A549 (cell line): ENCODE measurements at regions not wholly inside any gene's neighbourhood (a gene's known extent, or its start where the extent isn't known, plus 50 kb on each side); places are given as distances from the start of the nearest gene placed in this dataset.

ENCODE experiments used
- ATAC-seq, 2 experiments: fragments of 200-7000 bp in 1 of 2; fragments of >200 bp in 1 of 2; cut with Nextera tagmentation in 1 of 2; cut with Tn5 transposase in 1 of 2; 3 replicates each; pipeline versions ENCODE4 v1.8.0 to v1.9.1; 2018 to 2020; ENCODE audit warnings: mild to moderate bottlenecking in 1 of 2, moderate library complexity in 1 of 2
- CTCF ChIA-PET: fragments of 300-600 bp; sonication (Branson Sonifier 250); formaldehyde crosslinking; extraction: SDS; loops from one replicate; lab custom pipeline; 2021; ENCODE audit warnings: antibody characterized with exemption, inconsistent platforms; lab: Yijun Ruan, JAX
- POLR2A ChIA-PET: fragments of 350-600 bp; formaldehyde crosslinking; extraction: SDS; loops from one replicate; lab custom pipeline; 2021; ENCODE audit warnings: antibody characterized with exemption, inconsistent platforms; lab: Yijun Ruan, JAX
- DNase-seq, 2 experiments: peaks; one replicate each; pipeline versions ENCODE4 v3.0.0 to v3.0.0-alpha.2; 2011 to 2016; ENCODE audit warnings: low read depth in 1 of 2, low spot score in 1 of 2
- FAIRE-seq: peaks from 2 replicates; lab custom pipeline; 2011; peaks lifted over from hg19 to GRCh38; lab: Jason Lieb, UNC
- H3K27ac ChIP-seq, 2 experiments: fragments of >200 bp; sonication (Bioruptor Twin); formaldehyde crosslinking; 3 replicates each; pipeline ENCODE4 v1.5.1; 2016 to 2017
- H3K4me1 ChIP-seq: fragments of >200 bp; sonication (Bioruptor Twin); formaldehyde crosslinking; 3 replicates; pipeline ENCODE4 v1.6.1; 2016
- H3K4me2 ChIP-seq: fragments of >200 bp; sonication (Bioruptor Twin); formaldehyde crosslinking; 3 replicates; pipeline ENCODE4 v1.6.1; 2016
- H3K4me3 ChIP-seq: fragments of >200 bp; sonication (Bioruptor Twin); formaldehyde crosslinking; 3 replicates; pipeline ENCODE4 v1.5.1; 2016
- H3K9me3 ChIP-seq: fragments of >200 bp; sonication (Bioruptor Twin); formaldehyde crosslinking; 3 replicates; pipeline ENCODE4 v1.6.1; 2016
- CHD2 ChIP-seq: fragments of 150-350 bp; IDR thresholded peaks from 2 replicates; pipeline ENCODE4 v1.6.1; 2014; ENCODE audit warnings: low read length; ENCODE audit not compliant: partially characterized antibody
- CTCF ChIP-seq: fragments of >200 bp; sonication (Bioruptor Twin); formaldehyde crosslinking; IDR thresholded peaks from 3 replicates; pipeline ENCODE4 v1.5.1; 2016
- ELK1 ChIP-seq: fragments of 150-350 bp; IDR thresholded peaks from 2 replicates; pipeline ENCODE4 v1.6.1; 2014; ENCODE audit warnings: low read depth, mild to moderate bottlenecking, low read length
- ESRRA ChIP-seq: fragments of 150-350 bp; IDR thresholded peaks from 2 replicates; pipeline ENCODE4 v1.6.1; 2014; ENCODE audit warnings: mild to moderate bottlenecking, low read length, borderline replicate concordance
- FOSB ChIP-seq: fragments of 250-450 bp; sonication (Bioruptor Pico); IDR thresholded peaks from 2 replicates; pipeline ENCODE4 v1.5.0; 2020; ENCODE audit warnings: mild to moderate bottlenecking, moderate library complexity
- FOSL2 ChIP-seq, 2 experiments: fragments of 450-650 bp in 1 of 2; fragments of >200 bp in 1 of 2; sonication (Bioruptor Twin) in 1 of 2; formaldehyde crosslinking; IDR thresholded peaks; 2 replicates each; pipeline versions ENCODE4 v1.5.0 to v1.6.1; 2016 to 2020; ENCODE audit warnings: mild to moderate bottlenecking in 1 of 2, moderate library complexity in 1 of 2
- HEYL ChIP-seq: fragments of 250-450 bp; sonication (Bioruptor Pico); IDR thresholded peaks from 2 replicates; pipeline ENCODE4 v1.8.0; 2021; ENCODE audit warnings: mild to moderate bottlenecking, moderate library complexity
- HMGXB4 ChIP-seq: fragments of 250-450 bp; sonication (Bioruptor Pico); IDR thresholded peaks from 2 replicates; pipeline ENCODE4 v1.5.0; 2021; ENCODE audit warnings: mild to moderate bottlenecking, moderate library complexity, borderline replicate concordance
- JUN ChIP-seq, 2 experiments: fragments of >200 bp; sonication (Bioruptor Twin); formaldehyde crosslinking; IDR thresholded peaks; 2 replicates in 1 of 2; 3 replicates in 1 of 2; pipeline ENCODE4 v1.6.1; 2016 to 2017
- JUNB ChIP-seq: fragments of >200 bp; sonication (Bioruptor Twin); formaldehyde crosslinking; IDR thresholded peaks from 2 replicates; pipeline ENCODE4 v1.6.1; 2016
- KDM1A ChIP-seq: fragments of 200-600 bp; sonication (generic); IDR thresholded peaks from 2 replicates; pipeline ENCODE4 v1.6.1; 2016; ENCODE audit warnings: low read depth, mild to moderate bottlenecking
- MAX ChIP-seq: IDR thresholded peaks from 2 replicates; pipeline ENCODE4 v1.6.1; 2012
- MAZ ChIP-seq: fragments of 150-350 bp; IDR thresholded peaks from 2 replicates; pipeline ENCODE4 v1.6.1; 2014; ENCODE audit warnings: antibody characterized with exemption, low read depth, low read length, borderline replicate concordance
- MYC ChIP-seq: IDR thresholded peaks from 2 replicates; pipeline ENCODE4 v1.6.1; 2012; ENCODE audit warnings: mild to moderate bottlenecking, inconsistent platforms, low read length, improper control_type of control experiment, borderline replicate concordance
- NFE2L2 ChIP-seq: fragments of 150-350 bp; conservative IDR thresholded peaks from 2 replicates; pipeline ENCODE4 v1.6.1; 2014; ENCODE audit warnings: low read length
- RCOR1 ChIP-seq: fragments of 150-350 bp; IDR thresholded peaks from 2 replicates; pipeline ENCODE4 v1.6.1; 2014; ENCODE audit warnings: antibody characterized with exemption, low read length, low read depth
- RNF2 ChIP-seq: fragments of 200-600 bp; sonication (generic); IDR thresholded peaks from 2 replicates; pipeline ENCODE4 v1.6.1; 2016; ENCODE audit warnings: low read depth, mild to moderate bottlenecking, antibody characterized with exemption, moderate library complexity, borderline replicate concordance
- ZC3H11A ChIP-seq: fragments of 450-650 bp; IDR thresholded peaks from 2 replicates; pipeline ENCODE4 v1.6.1; 2014; ENCODE audit warnings: antibody characterized with exemption, mild to moderate bottlenecking
- WGBS: methylation state at CpG from one replicate; pipeline ENCODE4 v1.1.6; 2017; ENCODE audit errors: missing lambda C conversion rate; 5-methylcytosine and 5-hydroxymethylcytosine counted together
- TF ChIP-seq, protein P1 (sequence below): IDR thresholded peaks from 2 replicates; pipeline ENCODE4 v1.6.1; 2012; ENCODE audit warnings: low read depth, borderline replicate concordance
- TF ChIP-seq, protein P2 (sequence below): fragments of 200-600 bp; sonication (generic); IDR thresholded peaks from 2 replicates; pipeline ENCODE4 v1.6.1; 2016; ENCODE audit warnings: antibody characterized with exemption, mild to moderate bottlenecking, moderate library complexity
- TF ChIP-seq, protein P3 (sequence below): IDR thresholded peaks from 2 replicates; pipeline ENCODE4 v1.6.1; 2012

- H3K4me2 ChIP-seq = peak overlapping the region; percentile 22; the same call in 2 of the 3 replicates
- DNase-seq (peak in 1 of 2 experiments; percentile 51), ATAC-seq (peak; percentile 21 to 76; a peak in 3 of 6 replicates), FAIRE-seq (no peak)
- TF ChIP-seq HEYL (CRISPR knock-in tag) (no peak), HMGXB4 (CRISPR knock-in tag) (no peak), JUNB (no peak), NFE2L2 (no peak), MYC (no peak), MAX (no peak), RCOR1 (no peak), FOSB (CRISPR knock-in tag) (no peak), RNF2 (no peak), KDM1A (no peak), ZC3H11A (no peak), CHD2 (no peak), MAZ (no peak)
- TF ChIP-seq, protein P1, sequence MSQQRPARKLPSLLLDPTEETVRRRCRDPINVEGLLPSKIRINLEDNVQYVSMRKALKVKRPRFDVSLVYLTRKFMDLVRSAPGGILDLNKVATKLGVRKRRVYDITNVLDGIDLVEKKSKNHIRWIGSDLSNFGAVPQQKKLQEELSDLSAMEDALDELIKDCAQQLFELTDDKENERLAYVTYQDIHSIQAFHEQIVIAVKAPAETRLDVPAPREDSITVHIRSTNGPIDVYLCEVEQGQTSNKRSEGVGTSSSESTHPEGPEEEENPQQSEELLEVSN = no peak
- TF ChIP-seq, protein P2, sequence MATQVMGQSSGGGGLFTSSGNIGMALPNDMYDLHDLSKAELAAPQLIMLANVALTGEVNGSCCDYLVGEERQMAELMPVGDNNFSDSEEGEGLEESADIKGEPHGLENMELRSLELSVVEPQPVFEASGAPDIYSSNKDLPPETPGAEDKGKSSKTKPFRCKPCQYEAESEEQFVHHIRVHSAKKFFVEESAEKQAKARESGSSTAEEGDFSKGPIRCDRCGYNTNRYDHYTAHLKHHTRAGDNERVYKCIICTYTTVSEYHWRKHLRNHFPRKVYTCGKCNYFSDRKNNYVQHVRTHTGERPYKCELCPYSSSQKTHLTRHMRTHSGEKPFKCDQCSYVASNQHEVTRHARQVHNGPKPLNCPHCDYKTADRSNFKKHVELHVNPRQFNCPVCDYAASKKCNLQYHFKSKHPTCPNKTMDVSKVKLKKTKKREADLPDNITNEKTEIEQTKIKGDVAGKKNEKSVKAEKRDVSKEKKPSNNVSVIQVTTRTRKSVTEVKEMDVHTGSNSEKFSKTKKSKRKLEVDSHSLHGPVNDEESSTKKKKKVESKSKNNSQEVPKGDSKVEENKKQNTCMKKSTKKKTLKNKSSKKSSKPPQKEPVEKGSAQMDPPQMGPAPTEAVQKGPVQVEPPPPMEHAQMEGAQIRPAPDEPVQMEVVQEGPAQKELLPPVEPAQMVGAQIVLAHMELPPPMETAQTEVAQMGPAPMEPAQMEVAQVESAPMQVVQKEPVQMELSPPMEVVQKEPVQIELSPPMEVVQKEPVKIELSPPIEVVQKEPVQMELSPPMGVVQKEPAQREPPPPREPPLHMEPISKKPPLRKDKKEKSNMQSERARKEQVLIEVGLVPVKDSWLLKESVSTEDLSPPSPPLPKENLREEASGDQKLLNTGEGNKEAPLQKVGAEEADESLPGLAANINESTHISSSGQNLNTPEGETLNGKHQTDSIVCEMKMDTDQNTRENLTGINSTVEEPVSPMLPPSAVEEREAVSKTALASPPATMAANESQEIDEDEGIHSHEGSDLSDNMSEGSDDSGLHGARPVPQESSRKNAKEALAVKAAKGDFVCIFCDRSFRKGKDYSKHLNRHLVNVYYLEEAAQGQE = no peak
- CTCF ChIA-PET = interaction anchor here (0.9 to 2.1 kb wide), 4 partner anchors 10 to 64 kb away, joined by 3 to 7 read pairs (median 4); no protein-coding TSS in a partner anchor
- WGBS = 45% methylated on average over 9 of the region's 9 CpGs
- H3K4me3 ChIP-seq = no peak overlapping the region
- H3K4me1 ChIP-seq = peaks cover 20% of the 10 kb centered on the region
- POLR2A ChIA-PET = no interaction called here
- H3K9me3 ChIP-seq = 0 out of 3 replicates have a peak, but pooled peaks cover 15% of the 10 kb centered on the region
- peak overlapping the region; percentile 49 to 52; a peak in 4 of 6 replicates for H3K27ac ChIP-seq
Observed at GRCh38 chr15:67927501-67928168, 87.8 kb upstream of the RNU6-1 start.

DNA sequence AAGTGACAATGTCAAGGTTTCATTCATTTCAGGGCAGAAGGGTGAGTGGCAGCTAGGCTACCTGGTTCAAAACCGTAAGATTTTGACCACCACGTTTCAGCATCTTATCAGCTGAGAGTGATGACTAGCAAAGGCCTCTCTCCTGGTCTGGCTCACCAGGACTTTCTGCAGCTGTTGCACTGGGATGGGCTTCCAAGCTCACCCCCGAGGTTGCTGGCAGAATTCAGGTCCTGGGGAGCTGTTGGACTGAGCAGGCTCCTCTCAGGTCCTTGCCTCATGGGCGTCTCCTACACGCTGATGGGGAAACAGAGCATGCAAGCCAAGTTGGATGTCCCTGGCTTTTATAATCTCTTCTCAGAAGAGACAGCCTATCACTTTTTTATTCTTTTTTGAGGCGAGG, 88.8 kb upstream of the RNU6-1 start:
- no peak for FAIRE-seq
- H3K4me3 ChIP-seq = no peak overlapping the region
- no peak for TF ChIP-seq JUN (IDR thresholded peaks at IDR 0.05)
- TF ChIP-seq JUNB = no peak
- no peak for TF ChIP-seq NFE2L2
- TF ChIP-seq HMGXB4 (CRISPR knock-in tag) = no peak
- TF ChIP-seq, protein P3, sequence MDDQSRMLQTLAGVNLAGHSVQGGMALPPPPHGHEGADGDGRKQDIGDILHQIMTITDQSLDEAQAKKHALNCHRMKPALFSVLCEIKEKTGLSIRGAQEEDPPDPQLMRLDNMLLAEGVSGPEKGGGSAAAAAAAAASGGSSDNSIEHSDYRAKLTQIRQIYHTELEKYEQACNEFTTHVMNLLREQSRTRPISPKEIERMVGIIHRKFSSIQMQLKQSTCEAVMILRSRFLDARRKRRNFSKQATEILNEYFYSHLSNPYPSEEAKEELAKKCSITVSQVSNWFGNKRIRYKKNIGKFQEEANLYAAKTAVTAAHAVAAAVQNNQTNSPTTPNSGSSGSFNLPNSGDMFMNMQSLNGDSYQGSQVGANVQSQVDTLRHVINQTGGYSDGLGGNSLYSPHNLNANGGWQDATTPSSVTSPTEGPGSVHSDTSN = no peak
- TF ChIP-seq ESRRA = no peak
- TF ChIP-seq FOSL2 (IDR thresholded peaks at IDR 0.05) = no peak
- no peak for TF ChIP-seq FOSL2 (CRISPR knock-in tag; IDR thresholded peaks at IDR 0.05)
- no peak for TF ChIP-seq CTCF
- no peak for TF ChIP-seq KDM1A
- TF ChIP-seq ELK1 = no peak

More for the DNA sequence above, 88.8 kb upstream of the RNU6-1 start:
- 65% methylated on average over 6 of the region's 6 CpGs for WGBS
- ATAC-seq = no peak
- no peak for DNase-seq
- CTCF ChIA-PET = interaction anchor here (1.8 to 2.1 kb wide), 2 partner anchors 14 to 65 kb away, joined by 4 to 7 read pairs; no protein-coding TSS in a partner anchor
- POLR2A ChIA-PET = no interaction called here
- peak overlapping the region; percentile 49 to 52; a peak in 2 of 6 replicates for H3K27ac ChIP-seq
- no peak overlapping the region for H3K4me2 ChIP-seq
- H3K9me3 ChIP-seq = 0 out of 3 replicates have a peak, but pooled peaks cover 15% of the 10 kb centered on the region
- H3K4me1 ChIP-seq = peaks cover 20% of the 10 kb centered on the region
